HUDEP-2 (cell line): ENCODE measurements at regions not wholly inside any gene's neighbourhood (a gene's known extent, or its start where the extent isn't known, plus 50 kb on each side); places are given as distances from the start of the nearest gene placed in this dataset.

Experiments used
- DNase-seq, 76 experiments: peaks; one replicate each; lab custom pipeline; 2025; ENCODE audit not compliant: unreplicated experiment in 76 of 76; lab: John Stamatoyannopoulos, UW

GRCh38 chr15:66927201-66928077 lies 138.0 kb upstream of the SMAD3 start:
- no peak for DNase-seq

- DNase-seq: no peak
Observed at GRCh38 chr15:66928101-66928500, 137.3 kb upstream of the SMAD3 start.

- DNase-seq: no peak
Observed at GRCh38 chr15:66928784-66929183, 136.6 kb upstream of the SMAD3 start.

- DNase-seq: no peak
Observed at GRCh38 chr15:66929843-66930402, 135.5 kb upstream of the SMAD3 start.

GRCh38 chr15:66931768-66932633 lies 133.4 kb upstream of the SMAD3 start:
- DNase-seq: no peak

GRCh38 chr15:66932634-66933024 lies 132.8 kb upstream of the SMAD3 start:
- no peak for DNase-seq

- no peak for DNase-seq
Observed at GRCh38 chr15:66933932-66934867, 131.2 kb upstream of the SMAD3 start.

- DNase-seq: no peak
Observed at GRCh38 chr15:66934868-66935520, 130.4 kb upstream of the SMAD3 start.

- no peak for DNase-seq
Observed at GRCh38 chr15:66935688-66936087, 129.7 kb upstream of the SMAD3 start.

GRCh38 chr15:66936109-66936860 lies 129.1 kb upstream of the SMAD3 start:
- DNase-seq: no peak

GRCh38 chr15:66936861-66937582 lies 128.4 kb upstream of the SMAD3 start:
- DNase-seq: no peak

GRCh38 chr15:66937588-66937987 lies 127.8 kb upstream of the SMAD3 start:
- no peak for DNase-seq

GRCh38 chr15:66938114-66938830 lies 127.1 kb upstream of the SMAD3 start:
- DNase-seq: peak in 2 of 76 experiments; percentile 5 to 23

- DNase-seq: no peak
Observed at GRCh38 chr15:66939016-66939415, 126.4 kb upstream of the SMAD3 start.

GRCh38 chr15:66939451-66940023 lies 125.9 kb upstream of the SMAD3 start:
- DNase-seq: no peak

- DNase-seq: no peak
Observed at GRCh38 chr15:66940368-66940767, 125.0 kb upstream of the SMAD3 start.

- no peak for DNase-seq
Observed at GRCh38 chr15:66941108-66941711, 124.2 kb upstream of the SMAD3 start.
